K562 (cell line): ENCODE measurements at regions not wholly inside any gene's neighbourhood (a gene's known extent, or its start where the extent isn't known, plus 50 kb on each side); places are given as distances from the start of the nearest gene placed in this dataset.

Source experiments
- ATAC-seq: fragments of 200-7000 bp; cut with Tn5 transposase; 3 replicates; pipeline ENCODE4 v1.9.1; 2020; ENCODE audit warnings: moderate library complexity
- BruUV-seq: library from RNA; stranded (reverse); fragments of 400-500 nt; replicated peaks from 2 replicates; lab custom pipeline; 2021; lab: Mats Ljungman, UMichigan
- CTCF ChIA-PET: fragments of 300-600 bp; formaldehyde crosslinking; extraction: SDS; loops from one replicate; lab custom pipeline; 2021; ENCODE audit warnings: low intra/inter-chr PET ratio; lab: Yijun Ruan, JAX
- POLR2A ChIA-PET: fragments of 300-600, 350-650 bp; sonication (Branson Sonifier 250); formaldehyde crosslinking; extraction: SDS; loops from one replicate; lab custom pipeline; 2021; ENCODE audit warnings: antibody characterized with exemption, inconsistent platforms; lab: Yijun Ruan, JAX
- DNase-seq, 4 experiments: peaks; one replicate each; pipeline versions ENCODE4 v3.0.0 to v3.0.0-alpha.2; 2011 to 2018; ENCODE audit warnings: low spot score in 3 of 4, mixed read lengths in 3 of 4; ENCODE audit errors: extremely low read depth in 1 of 4
- FAIRE-seq: peaks from 2 replicates; lab custom pipeline; 2011; peaks lifted over from hg19 to GRCh38; lab: Jason Lieb, UNC
- H2AFZ ChIP-seq: 2 replicates; pipeline ENCODE4 v1.6.0; 2011; ENCODE audit warnings: low read depth, low read length, control low read depth, inconsistent platforms
- H3K27ac ChIP-seq: fragments of 200-600 bp; 3 replicates; pipeline ENCODE4 v1.8.0; 2011; ENCODE audit warnings: low read depth, mild to moderate bottlenecking, control low read depth, inconsistent platforms, low read length, moderate library complexity, mixed read lengths; ENCODE audit errors: extremely low read depth
- H3K27me3 ChIP-seq, 2 experiments: fragments of 300-600 bp in 1 of 2; 2 replicates in 1 of 2; 3 replicates in 1 of 2; pipeline versions ENCODE4 v1.6.0 to v1.8.0; 2011; ENCODE audit warnings: inconsistent platforms in 2 of 2, low read length in 2 of 2, mild to moderate bottlenecking in 1 of 2, mixed read lengths in 1 of 2, moderate library complexity in 1 of 2; ENCODE audit not compliant: control insufficient read depth in 2 of 2, insufficient read depth in 2 of 2
- H3K36me3 ChIP-seq: fragments of 300-600 bp; 3 replicates; pipeline ENCODE4 v1.8.0; 2011; ENCODE audit warnings: mild to moderate bottlenecking, low read length, inconsistent platforms; ENCODE audit not compliant: control insufficient read depth, insufficient read depth
- H3K4me1 ChIP-seq, 2 experiments: fragments of 200-600 bp in 1 of 2; replicated peaks in 1 of 2; 2 replicates in 1 of 2; 3 replicates in 1 of 2; pipeline versions ENCODE4 v1.5.1 to v1.8.0; 2011; ENCODE audit warnings: inconsistent platforms in 2 of 2, low read length in 2 of 2, mild to moderate bottlenecking in 1 of 2, mixed read lengths in 1 of 2, moderate library complexity in 1 of 2; ENCODE audit not compliant: control insufficient read depth in 2 of 2, insufficient read depth in 2 of 2
- H3K4me2 ChIP-seq: 2 replicates; pipeline ENCODE4 v1.6.1; 2011; ENCODE audit warnings: low read length, control low read depth, inconsistent platforms, mixed read lengths; ENCODE audit not compliant: insufficient read depth
- H3K4me3 ChIP-seq: fragments of 200-600 bp; sonication (generic), shearing (Covaris generic); 2 replicates; pipeline ENCODE4 v1.5.1; 2016; ENCODE audit warnings: control low read depth, inconsistent platforms
- H3K79me2 ChIP-seq: fragments of 200-600 bp; 3 replicates; pipeline ENCODE4 v1.8.0; 2011; ENCODE audit warnings: low read length, inconsistent platforms; ENCODE audit not compliant: control insufficient read depth, insufficient read depth
- H3K9ac ChIP-seq, 2 experiments: 2 replicates each; pipeline versions ENCODE4 v1.6.0 to v1.6.1; 2011; ENCODE audit warnings: low read depth in 2 of 2, low read length in 2 of 2, control low read depth in 1 of 2, inconsistent platforms in 1 of 2, mild to moderate bottlenecking in 1 of 2, mixed read lengths in 1 of 2; ENCODE audit not compliant: insufficient read depth in 1 of 2
- H3K9me1 ChIP-seq: one replicate; pipeline ENCODE4 v1.6.0; 2011; ENCODE audit warnings: inconsistent platforms, mild to moderate bottlenecking, low read length, moderate library complexity; ENCODE audit not compliant: control insufficient read depth, insufficient read depth
- H3K9me3 ChIP-seq: replicated peaks from 2 replicates; pipeline ENCODE4 v1.5.1; 2011; ENCODE audit warnings: low read depth, low read length, inconsistent platforms; ENCODE audit not compliant: control insufficient read depth, insufficient read depth
- H4K20me1 ChIP-seq: replicated peaks from 2 replicates; pipeline ENCODE4 v1.6.1; 2011; ENCODE audit warnings: low read length, inconsistent platforms, mixed read lengths; ENCODE audit not compliant: control insufficient read depth, insufficient read depth
- BCL6 ChIP-seq: fragments of 250-450 bp; sonication (Bioruptor Pico); IDR thresholded peaks from 2 replicates; pipeline ENCODE4 v1.4.0; 2020
- BRF1 ChIP-seq: IDR thresholded peaks from 3 replicates; pipeline ENCODE4 v1.6.1; 2011; ENCODE audit warnings: borderline replicate concordance, mild to moderate bottlenecking; ENCODE audit not compliant: insufficient read length; ENCODE audit errors: extremely low read depth
- CHD1 ChIP-seq: fragments of 200-600 bp; sonication (generic); IDR thresholded peaks from one replicate; pipeline ENCODE4 v1.6.1; 2012; ENCODE audit warnings: mild to moderate bottlenecking, moderate library complexity, low read length, inconsistent platforms
- EP400 ChIP-seq: fragments of 450-650 bp; IDR thresholded peaks from 2 replicates; pipeline ENCODE4 v1.6.1; 2017; ENCODE audit warnings: antibody characterized with exemption, mild to moderate bottlenecking, moderate library complexity
- ERF ChIP-seq: fragments of 450-650 bp; formaldehyde crosslinking; IDR thresholded peaks from 2 replicates; pipeline ENCODE4 v1.4.0; 2020; ENCODE audit warnings: mild to moderate bottlenecking, mixed read lengths
- ESRRB ChIP-seq: fragments of 250-450 bp; sonication (Bioruptor Pico); IDR thresholded peaks from 2 replicates; pipeline ENCODE4 v1.5.0; 2020; ENCODE audit warnings: mild to moderate bottlenecking, moderate library complexity, borderline replicate concordance
- KHSRP ChIP-seq: fragments of 450-650 bp; IDR thresholded peaks from 2 replicates; pipeline ENCODE4 v1.6.1; 2017
- MTA2 ChIP-seq: fragments of 450-650 bp; IDR thresholded peaks from 2 replicates; pipeline ENCODE4 v1.6.1; 2016; ENCODE audit warnings: low read depth
- MTA3 ChIP-seq: fragments of 450-650 bp; formaldehyde crosslinking; IDR thresholded peaks from 2 replicates; pipeline ENCODE4 v1.6.1; 2017; ENCODE audit warnings: mild to moderate bottlenecking, borderline replicate concordance
- NFXL1 ChIP-seq: fragments of 450-650 bp; formaldehyde crosslinking; IDR thresholded peaks from 2 replicates; pipeline ENCODE4 v1.4.0; 2021; ENCODE audit warnings: mild to moderate bottlenecking
- SIX5 ChIP-seq, 2 experiments: IDR thresholded peaks; 2 replicates each; pipeline ENCODE4 v1.6.1; 2011; ENCODE audit warnings: low read length in 2 of 2, borderline replicate concordance in 1 of 2, low read depth in 1 of 2, mild to moderate bottlenecking in 1 of 2, moderate library complexity in 1 of 2; ENCODE audit not compliant: insufficient read depth in 1 of 2
- TCF7 ChIP-seq: sonication (generic); IDR thresholded peaks from 2 replicates; pipeline ENCODE4 v1.6.1; 2016; ENCODE audit warnings: antibody characterized with exemption, borderline replicate concordance
- TCFL5 ChIP-seq: fragments of 250-450 bp; sonication (Bioruptor Pico); conservative IDR thresholded peaks from 2 replicates; pipeline ENCODE4 v1.6.1; 2021; ENCODE audit warnings: mild to moderate bottlenecking, moderate library complexity, matching md5 sums
- in situ Hi-C: fragments of 300-500 bp; cut with MboI; formaldehyde crosslinking; loops from 4 replicates; pipeline ENCODE4 v1.15.0; 2018; ENCODE audit warnings: inconsistent platforms, mixed read lengths
- intact Hi-C: fragments of 100-400 bp; cut with micrococcal nuclease; formaldehyde crosslinking; loops from 2 replicates; pipeline ENCODE4 v1.14.2; 2022
- TF ChIP-seq, protein P1 (sequence below): fragments of 450-650 bp; conservative IDR thresholded peaks from 2 replicates; pipeline ENCODE4 v1.6.1; 2016; ENCODE audit warnings: missing genetic modification characterization, low read depth, mild to moderate bottlenecking, control low read depth, missing compliant biosample characterization
- TF ChIP-seq, protein P2 (sequence below): fragments of 250-450 bp; sonication (Bioruptor Pico); IDR thresholded peaks from 2 replicates; pipeline ENCODE4 v1.5.0; 2020; ENCODE audit warnings: mild to moderate bottlenecking
- TF ChIP-seq, protein P3 (sequence below): sonication (generic); formaldehyde crosslinking; IDR thresholded peaks from 2 replicates; pipeline ENCODE4 v1.5.0; 2020; ENCODE audit warnings: missing genetic modification reagents
- TF ChIP-seq, protein P4 (sequence below): fragments of 450-650 bp; IDR thresholded peaks from 2 replicates; pipeline ENCODE4 v1.7.1; 2018; ENCODE audit warnings: mild to moderate bottlenecking, low read depth; ENCODE audit not compliant: partially characterized antibody

DNA sequence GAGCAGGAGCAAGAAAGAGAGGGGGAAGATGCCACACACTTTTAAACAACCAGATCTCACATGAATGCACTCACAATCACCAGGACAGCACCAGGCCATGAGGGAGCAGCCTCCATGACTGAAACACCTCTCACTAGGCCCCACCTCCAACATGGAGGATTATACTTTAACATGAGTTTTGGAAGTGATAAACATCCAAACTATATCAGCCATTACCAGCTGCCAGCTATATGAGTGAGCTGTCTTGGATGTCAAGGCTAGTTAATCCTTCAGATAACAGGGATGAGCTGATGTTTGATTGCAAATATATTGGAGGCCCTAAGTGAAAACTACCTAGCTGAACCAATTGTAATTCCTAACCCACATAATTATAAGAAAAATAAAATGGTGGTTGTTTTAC is 108.4 kb upstream of the DCBLD2 start (continued):
- no peak for TF ChIP-seq EP400
- no peak for TF ChIP-seq ERF (CRISPR knock-in tag)
- TF ChIP-seq ESRRB (CRISPR knock-in tag), result no peak
- TF ChIP-seq, protein P1, sequence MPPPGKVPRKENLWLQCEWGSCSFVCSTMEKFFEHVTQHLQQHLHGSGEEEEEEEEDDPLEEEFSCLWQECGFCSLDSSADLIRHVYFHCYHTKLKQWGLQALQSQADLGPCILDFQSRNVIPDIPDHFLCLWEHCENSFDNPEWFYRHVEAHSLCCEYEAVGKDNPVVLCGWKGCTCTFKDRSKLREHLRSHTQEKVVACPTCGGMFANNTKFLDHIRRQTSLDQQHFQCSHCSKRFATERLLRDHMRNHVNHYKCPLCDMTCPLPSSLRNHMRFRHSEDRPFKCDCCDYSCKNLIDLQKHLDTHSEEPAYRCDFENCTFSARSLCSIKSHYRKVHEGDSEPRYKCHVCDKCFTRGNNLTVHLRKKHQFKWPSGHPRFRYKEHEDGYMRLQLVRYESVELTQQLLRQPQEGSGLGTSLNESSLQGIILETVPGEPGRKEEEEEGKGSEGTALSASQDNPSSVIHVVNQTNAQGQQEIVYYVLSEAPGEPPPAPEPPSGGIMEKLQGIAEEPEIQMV (tag), result no peak
- TF ChIP-seq SIX5 (IDR thresholded peaks at IDR 0.05; ENCODE audit: borderline replicate concordance in 1 of 2, insufficient read depth in 1 of 2, low read depth in 1 of 2, low read length in 2 of 2), result no peak
- TF ChIP-seq MTA3, result no peak
- TF ChIP-seq CHD1, result no peak
- TF ChIP-seq MTA2, result peak; percentile 42

DNA sequence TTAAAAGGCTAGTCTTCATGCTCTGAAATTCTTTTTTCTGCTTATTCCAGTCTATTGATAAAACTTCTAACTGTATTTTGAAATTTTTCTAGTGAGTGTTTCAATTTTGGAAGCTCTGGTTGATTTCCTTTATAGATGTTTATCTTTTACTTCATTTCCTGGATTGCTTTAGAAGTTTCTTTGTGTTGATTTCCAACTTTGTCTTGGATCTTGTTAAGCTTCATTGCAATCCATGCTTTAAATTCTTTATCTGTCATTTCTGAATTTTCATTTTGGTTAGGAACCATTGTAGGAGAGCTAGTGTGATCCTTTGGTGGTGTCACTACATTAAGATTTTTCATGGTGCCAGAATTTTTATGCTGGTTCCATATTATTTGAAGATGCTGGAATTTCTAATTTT is 105.2 kb upstream of the DCBLD2 start:
- no TSS peak for BruUV-seq
- no peaks in the 10 kb centered on the region for H3K27me3 ChIP-seq
- no peak for FAIRE-seq
- TF ChIP-seq, protein P2, sequence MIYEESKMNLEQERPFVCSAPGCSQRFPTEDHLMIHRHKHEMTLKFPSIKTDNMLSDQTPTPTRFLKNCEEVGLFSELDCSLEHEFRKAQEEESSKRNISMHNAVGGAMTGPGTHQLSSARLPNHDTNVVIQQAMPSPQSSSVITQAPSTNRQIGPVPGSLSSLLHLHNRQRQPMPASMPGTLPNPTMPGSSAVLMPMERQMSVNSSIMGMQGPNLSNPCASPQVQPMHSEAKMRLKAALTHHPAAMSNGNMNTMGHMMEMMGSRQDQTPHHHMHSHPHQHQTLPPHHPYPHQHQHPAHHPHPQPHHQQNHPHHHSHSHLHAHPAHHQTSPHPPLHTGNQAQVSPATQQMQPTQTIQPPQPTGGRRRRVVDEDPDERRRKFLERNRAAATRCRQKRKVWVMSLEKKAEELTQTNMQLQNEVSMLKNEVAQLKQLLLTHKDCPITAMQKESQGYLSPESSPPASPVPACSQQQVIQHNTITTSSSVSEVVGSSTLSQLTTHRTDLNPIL, result no peak
- TF ChIP-seq TCFL5 (CRISPR knock-in tag) (no peak), BRF1 (no peak), KHSRP (no peak), NFXL1 (CRISPR knock-in tag) (no peak), BCL6 (no peak), TCF7 (no peak)
- TF ChIP-seq, protein P3, sequence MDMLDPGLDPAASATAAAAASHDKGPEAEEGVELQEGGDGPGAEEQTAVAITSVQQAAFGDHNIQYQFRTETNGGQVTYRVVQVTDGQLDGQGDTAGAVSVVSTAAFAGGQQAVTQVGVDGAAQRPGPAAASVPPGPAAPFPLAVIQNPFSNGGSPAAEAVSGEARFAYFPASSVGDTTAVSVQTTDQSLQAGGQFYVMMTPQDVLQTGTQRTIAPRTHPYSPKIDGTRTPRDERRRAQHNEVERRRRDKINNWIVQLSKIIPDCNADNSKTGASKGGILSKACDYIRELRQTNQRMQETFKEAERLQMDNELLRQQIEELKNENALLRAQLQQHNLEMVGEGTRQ (CRISPR knock-in tag), result no peak
- TF ChIP-seq, protein P4, sequence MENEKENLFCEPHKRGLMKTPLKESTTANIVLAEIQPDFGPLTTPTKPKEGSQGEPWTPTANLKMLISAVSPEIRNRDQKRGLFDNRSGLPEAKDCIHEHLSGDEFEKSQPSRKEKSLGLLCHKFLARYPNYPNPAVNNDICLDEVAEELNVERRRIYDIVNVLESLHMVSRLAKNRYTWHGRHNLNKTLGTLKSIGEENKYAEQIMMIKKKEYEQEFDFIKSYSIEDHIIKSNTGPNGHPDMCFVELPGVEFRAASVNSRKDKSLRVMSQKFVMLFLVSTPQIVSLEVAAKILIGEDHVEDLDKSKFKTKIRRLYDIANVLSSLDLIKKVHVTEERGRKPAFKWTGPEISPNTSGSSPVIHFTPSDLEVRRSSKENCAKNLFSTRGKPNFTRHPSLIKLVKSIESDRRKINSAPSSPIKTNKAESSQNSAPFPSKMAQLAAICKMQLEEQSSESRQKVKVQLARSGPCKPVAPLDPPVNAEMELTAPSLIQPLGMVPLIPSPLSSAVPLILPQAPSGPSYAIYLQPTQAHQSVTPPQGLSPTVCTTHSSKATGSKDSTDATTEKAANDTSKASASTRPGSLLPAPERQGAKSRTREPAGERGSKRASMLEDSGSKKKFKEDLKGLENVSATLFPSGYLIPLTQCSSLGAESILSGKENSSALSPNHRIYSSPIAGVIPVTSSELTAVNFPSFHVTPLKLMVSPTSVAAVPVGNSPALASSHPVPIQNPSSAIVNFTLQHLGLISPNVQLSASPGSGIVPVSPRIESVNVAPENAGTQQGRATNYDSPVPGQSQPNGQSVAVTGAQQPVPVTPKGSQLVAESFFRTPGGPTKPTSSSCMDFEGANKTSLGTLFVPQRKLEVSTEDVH, result no peak

More for the DNA sequence above, 105.2 kb upstream of the DCBLD2 start:
- Histone ChIP-seq H3K27ac (no peak overlapping the region), H3K4me2 (no peak overlapping the region), H2AFZ (no peak overlapping the region), H4K20me1 (no peaks in the 10 kb centered on the region), H3K36me3 (no peaks in the 10 kb centered on the region), H3K9ac (no peak overlapping the region), H3K79me2 (no peaks in the 10 kb centered on the region), H3K4me1 (no peaks in the 10 kb centered on the region; a peak in 1 of 5 replicates), H3K9me1 (no peaks in the 10 kb centered on the region), H3K4me3 (no peak overlapping the region), H3K9me3 (no peaks in the 10 kb centered on the region)
- in situ Hi-C loops, result no loop called here
- no peak for ATAC-seq
- no peak for DNase-seq
- CTCF ChIA-PET, result no interaction called here
- intact Hi-C loops, result no loop called here
- POLR2A ChIA-PET, result interaction anchor here (0.6 kb wide), 1 partner anchor 15 kb away, joined by 3 read pairs; no protein-coding TSS in a partner anchor
